MCF 10A (cell line): ENCODE measurements at regions not wholly inside any gene's neighbourhood (a gene's known extent, or its start where the extent isn't known, plus 50 kb on each side); places are given as distances from the start of the nearest gene placed in this dataset.

Experiments used
- BruUV-seq: library from RNA; stranded (reverse); fragments of 400-500 nt; replicated peaks from 2 replicates; lab custom pipeline; 2021; lab: Mats Ljungman, UMichigan
- CTCF ChIA-PET: fragments of 300-600 bp; sonication (Branson Sonifier 250); formaldehyde crosslinking; extraction: SDS; loops from one replicate; lab custom pipeline; 2021; ENCODE audit warnings: antibody characterized with exemption, inconsistent platforms; lab: Yijun Ruan, JAX
- POLR2A ChIA-PET: fragments of 300-600, 350-650 bp; sonication (Branson Sonifier 250); formaldehyde crosslinking; extraction: SDS; loops from one replicate; lab custom pipeline; 2020; ENCODE audit warnings: antibody characterized with exemption, inconsistent platforms; lab: Yijun Ruan, JAX
- DNase-seq: peaks from one replicate; pipeline ENCODE4 v3.0.0-alpha.2; 2018; ENCODE audit not compliant: unreplicated experiment
- H3K27ac Mint-ChIP-seq: one replicate; pipeline ENCODE4 v1.8.0; 2022; ENCODE audit warnings: mild to moderate bottlenecking, low read depth, mixed read lengths; ENCODE audit not compliant: unreplicated experiment
- H3K27me3 Mint-ChIP-seq: one replicate; pipeline ENCODE4 v1.8.0; 2022; ENCODE audit warnings: mixed read lengths; ENCODE audit not compliant: insufficient read depth, unreplicated experiment
- H3K36me3 Mint-ChIP-seq: one replicate; pipeline ENCODE4 v1.8.0; 2022; ENCODE audit warnings: mild to moderate bottlenecking, moderate library complexity, mixed read lengths; ENCODE audit not compliant: insufficient read depth, unreplicated experiment
- H3K4me1 Mint-ChIP-seq: one replicate; pipeline ENCODE4 v1.8.0; 2022; ENCODE audit warnings: mixed read lengths; ENCODE audit not compliant: insufficient read depth, unreplicated experiment
- H3K4me3 Mint-ChIP-seq: one replicate; pipeline ENCODE4 v1.8.0; 2022; ENCODE audit warnings: mild to moderate bottlenecking, moderate library complexity, mixed read lengths; ENCODE audit not compliant: unreplicated experiment
- H3K9me3 Mint-ChIP-seq: one replicate; pipeline ENCODE4 v1.8.0; 2022; ENCODE audit warnings: mixed read lengths; ENCODE audit not compliant: unreplicated experiment
- intact Hi-C: fragments of 100-400 bp; cut with micrococcal nuclease; formaldehyde crosslinking; loops from 2 replicates; pipeline ENCODE4 v1.14.1; 2022
- TF ChIP-seq, protein P1 (sequence below): fragments of 200-600 bp; IDR thresholded peaks from one replicate; pipeline ENCODE4 v1.8.0; 2022; ENCODE audit warnings: antibody characterized with exemption, mild to moderate bottlenecking; ENCODE audit not compliant: unreplicated experiment

DNA sequence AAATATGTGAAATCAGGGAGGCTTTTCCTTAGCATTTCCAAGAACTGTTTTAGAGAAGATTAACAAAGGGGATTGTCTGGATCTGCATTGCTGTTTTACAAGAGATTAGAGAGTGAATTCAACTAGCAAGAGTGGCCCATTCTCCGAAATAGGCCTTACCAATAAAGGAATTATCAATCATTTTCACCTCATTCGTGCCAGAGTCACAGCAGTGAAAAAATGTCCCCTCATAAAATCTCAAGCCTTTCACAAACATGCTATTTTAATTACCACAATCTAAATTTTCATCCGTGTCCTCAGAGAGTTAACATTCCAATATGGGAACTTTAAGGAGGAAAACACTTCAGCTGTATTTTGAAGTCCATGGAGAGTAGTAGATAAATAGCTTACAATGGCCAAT is 979.6 kb downstream of the RPA4 start:
- BruUV-seq, result no TSS peak

DNA sequence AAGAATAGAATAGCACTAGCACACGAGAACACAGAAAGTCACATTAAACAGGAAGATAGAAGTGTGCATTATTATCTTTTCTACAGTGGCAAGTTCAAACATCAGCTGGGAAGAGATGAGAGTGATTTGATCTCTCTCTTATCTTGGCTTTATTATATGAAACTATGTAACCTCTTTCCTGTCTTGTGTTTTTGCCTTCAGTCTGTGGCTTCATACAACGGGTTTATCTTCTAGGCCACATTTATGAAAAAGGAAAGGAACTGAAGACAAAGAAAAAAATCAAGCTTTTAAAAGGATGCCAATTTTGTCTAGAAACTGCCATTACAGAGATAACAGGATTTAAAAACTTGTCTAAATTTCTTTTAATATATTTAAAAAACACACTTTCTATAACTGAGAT is 983.6 kb downstream of the RPA4 start:
- DNase-seq, result no peak
- ChIA-PET POLR2A (no interaction called here), CTCF (no interaction called here)
- Mint-ChIP-seq H3K9me3 (no peaks in the 10 kb centered on the region), H3K4me1 (no peaks in the 10 kb centered on the region), H3K36me3 (no peaks in the 10 kb centered on the region), H3K27ac (no peak overlapping the region), H3K27me3 (peaks cover 26% of the 10 kb centered on the region), H3K4me3 (no peak overlapping the region)
- TF ChIP-seq, protein P1, sequence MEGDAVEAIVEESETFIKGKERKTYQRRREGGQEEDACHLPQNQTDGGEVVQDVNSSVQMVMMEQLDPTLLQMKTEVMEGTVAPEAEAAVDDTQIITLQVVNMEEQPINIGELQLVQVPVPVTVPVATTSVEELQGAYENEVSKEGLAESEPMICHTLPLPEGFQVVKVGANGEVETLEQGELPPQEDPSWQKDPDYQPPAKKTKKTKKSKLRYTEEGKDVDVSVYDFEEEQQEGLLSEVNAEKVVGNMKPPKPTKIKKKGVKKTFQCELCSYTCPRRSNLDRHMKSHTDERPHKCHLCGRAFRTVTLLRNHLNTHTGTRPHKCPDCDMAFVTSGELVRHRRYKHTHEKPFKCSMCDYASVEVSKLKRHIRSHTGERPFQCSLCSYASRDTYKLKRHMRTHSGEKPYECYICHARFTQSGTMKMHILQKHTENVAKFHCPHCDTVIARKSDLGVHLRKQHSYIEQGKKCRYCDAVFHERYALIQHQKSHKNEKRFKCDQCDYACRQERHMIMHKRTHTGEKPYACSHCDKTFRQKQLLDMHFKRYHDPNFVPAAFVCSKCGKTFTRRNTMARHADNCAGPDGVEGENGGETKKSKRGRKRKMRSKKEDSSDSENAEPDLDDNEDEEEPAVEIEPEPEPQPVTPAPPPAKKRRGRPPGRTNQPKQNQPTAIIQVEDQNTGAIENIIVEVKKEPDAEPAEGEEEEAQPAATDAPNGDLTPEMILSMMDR, result no peak
- intact Hi-C loops, result no loop called here
- BruUV-seq, result no TSS peak

More for the DNA sequence above, 979.6 kb downstream of the RPA4 start:
- H3K4me3 Mint-ChIP-seq, result no peak overlapping the region
- intact Hi-C loops, result no loop called here
- H3K27me3 Mint-ChIP-seq, result peaks cover 27% of the 10 kb centered on the region
- POLR2A ChIA-PET, result no interaction called here
- H3K9me3 Mint-ChIP-seq, result no peaks in the 10 kb centered on the region
- H3K27ac Mint-ChIP-seq, result no peak overlapping the region
- TF ChIP-seq, protein P1, result no peak
- no peak for DNase-seq
- CTCF ChIA-PET, result no interaction called here
- no peaks in the 10 kb centered on the region for H3K4me1 Mint-ChIP-seq
- no peaks in the 10 kb centered on the region for H3K36me3 Mint-ChIP-seq

DNA sequence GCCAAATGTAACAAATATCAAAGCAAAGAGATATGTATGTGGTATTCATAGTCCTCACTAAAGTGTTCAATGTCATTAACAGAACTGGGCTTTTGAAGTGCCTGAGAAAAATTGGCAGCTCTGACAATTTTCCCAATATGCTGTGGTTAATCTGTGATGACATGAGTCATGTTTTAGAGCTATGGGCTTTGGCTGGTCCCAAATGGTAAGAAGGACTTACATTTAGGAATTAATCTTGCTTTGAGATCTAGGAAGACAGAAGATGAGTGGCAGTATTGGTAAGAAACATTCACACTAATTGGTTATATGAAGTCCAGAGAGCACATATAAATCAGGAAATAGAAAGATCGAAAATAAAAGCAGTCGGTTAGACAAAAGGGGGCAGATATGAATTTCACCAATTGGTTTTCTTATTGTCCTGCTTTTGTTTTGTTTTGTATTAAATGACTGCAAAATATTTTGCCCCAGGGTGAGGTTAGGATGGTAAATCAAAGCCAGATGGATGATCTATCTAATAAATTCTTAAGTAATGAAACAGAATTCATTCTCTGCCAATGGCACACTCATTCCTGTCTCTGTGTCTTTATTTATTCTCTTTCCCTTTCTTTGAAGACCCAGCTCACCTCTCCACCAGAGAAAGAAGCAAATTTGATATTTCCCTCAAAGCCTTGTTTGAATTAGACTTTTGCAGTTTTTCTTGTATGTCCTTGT is 993.1 kb downstream of the RPA4 start:
- no TSS peak for BruUV-seq
- H3K27ac Mint-ChIP-seq, result no peak overlapping the region

DNA sequence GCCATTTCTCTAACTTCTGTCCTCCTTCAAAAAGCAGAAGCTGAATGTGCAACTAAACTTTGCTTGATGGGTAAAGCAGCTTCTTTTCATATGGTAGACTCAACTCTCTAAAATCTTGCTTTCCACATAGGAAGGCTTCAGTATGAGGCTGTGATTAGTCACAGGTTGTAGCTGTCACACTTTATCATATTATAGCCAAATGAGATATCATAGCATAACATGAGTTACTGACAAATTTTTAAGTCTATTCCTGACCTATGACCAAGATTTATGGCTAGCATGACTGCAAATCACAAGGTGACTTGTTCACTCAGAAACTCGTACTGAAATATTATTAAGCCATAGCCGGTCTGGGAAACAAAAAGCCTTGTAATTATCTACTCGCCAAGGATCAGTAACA is 998.6 kb downstream of the RPA4 start:
- CTCF ChIA-PET, result no interaction called here
- H3K27me3 Mint-ChIP-seq, result peaks cover 40% of the 10 kb centered on the region
- POLR2A ChIA-PET, result no interaction called here
- no peaks in the 10 kb centered on the region for H3K36me3 Mint-ChIP-seq
- intact Hi-C loops, result no loop called here
- H3K4me3 Mint-ChIP-seq, result no peak overlapping the region
- DNase-seq, result peak; percentile 4
- H3K9me3 Mint-ChIP-seq, result no peaks in the 10 kb centered on the region
- TF ChIP-seq, protein P1, result no peak
- BruUV-seq, result no TSS peak
- no peak overlapping the region for H3K27ac Mint-ChIP-seq
- no peaks in the 10 kb centered on the region for H3K4me1 Mint-ChIP-seq

More for the DNA sequence above, 993.1 kb downstream of the RPA4 start:
- peak; percentile 33 for DNase-seq
- no peaks in the 10 kb centered on the region for H3K36me3 Mint-ChIP-seq
- peaks cover 6% of the 10 kb centered on the region for H3K4me1 Mint-ChIP-seq
- TF ChIP-seq, protein P1, result no peak
- POLR2A ChIA-PET, result no interaction called here
- no peak overlapping the region for H3K4me3 Mint-ChIP-seq
- CTCF ChIA-PET, result interaction anchor here (0.6 kb wide), 1 partner anchor 278 kb away, joined by 3 read pairs; no protein-coding TSS in a partner anchor
- peaks cover 35% of the 10 kb centered on the region for H3K27me3 Mint-ChIP-seq
- intact Hi-C loops, result no loop called here
- no peaks in the 10 kb centered on the region for H3K9me3 Mint-ChIP-seq
